ENCODE measurements at regions not wholly inside any gene's neighbourhood (a gene's known extent, or its start where the extent isn't known, plus 50 kb on each side); places are given as distances from the start of the nearest gene placed in this dataset.
A peak's percentile ranks its signal among the peaks of the same experiment; 100 is the strongest.

- ATAC-seq: no peak
These were observed 427.5 kb downstream of the LPIN1 start for GRCh38 chr2:12173943-12174340.

- no peak for ATAC-seq
These were observed 428.9 kb downstream of the LPIN1 start for GRCh38 chr2:12175323-12175722.

- ATAC-seq: peak; percentile 53
These were observed 430.4 kb downstream of the LPIN1 start for GRCh38 chr2:12176623-12177454.

GRCh38 chr2:12177455-12178288 lies 431.2 kb downstream of the LPIN1 start:
- ATAC-seq: no peak

- ATAC-seq: no peak
These were observed 432.1 kb downstream of the LPIN1 start for GRCh38 chr2:12178289-12179080.

GRCh38 chr2:12180031-12180430 lies 433.6 kb downstream of the LPIN1 start:
- no peak for ATAC-seq

GRCh38 chr2:12183032-12183645 lies 436.7 kb downstream of the LPIN1 start:
- ATAC-seq: no peak

- ATAC-seq: no peak
These were observed 446.3 kb downstream of the LPIN1 start for GRCh38 chr2:12192762-12193161.

GRCh38 chr2:12194968-12195367 lies 448.5 kb downstream of the LPIN1 start:
- no peak for ATAC-seq

- ATAC-seq: no peak
These were observed 450.1 kb downstream of the LPIN1 start for GRCh38 chr2:12196495-12196894.

- no peak for ATAC-seq
These were observed 450.7 kb downstream of the LPIN1 start for GRCh38 chr2:12197133-12197532.

- ATAC-seq: no peak
These were observed 453.2 kb downstream of the LPIN1 start for GRCh38 chr2:12199491-12200211.

- no peak for ATAC-seq
These were observed 454.9 kb downstream of the LPIN1 start for GRCh38 chr2:12201369-12201768.

- no peak for ATAC-seq
These were observed 456.1 kb downstream of the LPIN1 start for GRCh38 chr2:12202313-12203075.

- no peak for ATAC-seq
These were observed 457.1 kb downstream of the LPIN1 start for GRCh38 chr2:12203528-12203927.

GRCh38 chr2:12205086-12205485 lies 458.7 kb downstream of the LPIN1 start:
- ATAC-seq: no peak

GRCh38 chr2:12207491-12207890 lies 461.1 kb downstream of the LPIN1 start:
- ATAC-seq: no peak

GRCh38 chr2:12210016-12210933 lies 463.8 kb downstream of the LPIN1 start:
- no peak for ATAC-seq

- ATAC-seq: no peak
These were observed 465.1 kb downstream of the LPIN1 start for GRCh38 chr2:12211326-12212175.
